ENCODE measurements at regions not wholly inside any gene's neighbourhood (a gene's known extent, or its start where the extent isn't known, plus 50 kb on each side); places are given as distances from the start of the nearest gene placed in this dataset.

DNA sequence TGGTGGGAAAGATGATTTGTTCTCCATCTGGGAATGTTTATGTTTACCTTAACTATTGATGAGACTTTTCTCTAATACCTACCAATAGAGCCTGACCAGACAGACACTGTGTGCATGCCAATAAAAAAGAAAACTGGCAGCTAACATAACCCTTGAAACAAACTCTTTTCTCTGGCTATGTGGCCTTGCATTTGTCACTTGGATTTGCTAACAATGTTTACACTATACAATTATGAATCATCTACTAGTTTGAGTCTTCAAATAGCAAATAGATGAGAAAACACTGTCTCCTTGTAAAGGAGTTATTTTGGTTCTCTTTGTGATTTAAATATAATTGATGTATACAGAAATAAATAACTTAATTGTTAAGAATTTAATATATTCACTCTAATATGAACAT is 273.1 kb downstream of the SEMA3D start:
- TF ChIP-seq, protein P1, sequence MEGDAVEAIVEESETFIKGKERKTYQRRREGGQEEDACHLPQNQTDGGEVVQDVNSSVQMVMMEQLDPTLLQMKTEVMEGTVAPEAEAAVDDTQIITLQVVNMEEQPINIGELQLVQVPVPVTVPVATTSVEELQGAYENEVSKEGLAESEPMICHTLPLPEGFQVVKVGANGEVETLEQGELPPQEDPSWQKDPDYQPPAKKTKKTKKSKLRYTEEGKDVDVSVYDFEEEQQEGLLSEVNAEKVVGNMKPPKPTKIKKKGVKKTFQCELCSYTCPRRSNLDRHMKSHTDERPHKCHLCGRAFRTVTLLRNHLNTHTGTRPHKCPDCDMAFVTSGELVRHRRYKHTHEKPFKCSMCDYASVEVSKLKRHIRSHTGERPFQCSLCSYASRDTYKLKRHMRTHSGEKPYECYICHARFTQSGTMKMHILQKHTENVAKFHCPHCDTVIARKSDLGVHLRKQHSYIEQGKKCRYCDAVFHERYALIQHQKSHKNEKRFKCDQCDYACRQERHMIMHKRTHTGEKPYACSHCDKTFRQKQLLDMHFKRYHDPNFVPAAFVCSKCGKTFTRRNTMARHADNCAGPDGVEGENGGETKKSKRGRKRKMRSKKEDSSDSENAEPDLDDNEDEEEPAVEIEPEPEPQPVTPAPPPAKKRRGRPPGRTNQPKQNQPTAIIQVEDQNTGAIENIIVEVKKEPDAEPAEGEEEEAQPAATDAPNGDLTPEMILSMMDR (IDR thresholded peaks at IDR 0.05) = no peak
- no peak for TF ChIP-seq POLR2AphosphoS5 (IDR thresholded peaks at IDR 0.05; ENCODE audit: low read depth, low read length)
- TF ChIP-seq, protein P2, sequence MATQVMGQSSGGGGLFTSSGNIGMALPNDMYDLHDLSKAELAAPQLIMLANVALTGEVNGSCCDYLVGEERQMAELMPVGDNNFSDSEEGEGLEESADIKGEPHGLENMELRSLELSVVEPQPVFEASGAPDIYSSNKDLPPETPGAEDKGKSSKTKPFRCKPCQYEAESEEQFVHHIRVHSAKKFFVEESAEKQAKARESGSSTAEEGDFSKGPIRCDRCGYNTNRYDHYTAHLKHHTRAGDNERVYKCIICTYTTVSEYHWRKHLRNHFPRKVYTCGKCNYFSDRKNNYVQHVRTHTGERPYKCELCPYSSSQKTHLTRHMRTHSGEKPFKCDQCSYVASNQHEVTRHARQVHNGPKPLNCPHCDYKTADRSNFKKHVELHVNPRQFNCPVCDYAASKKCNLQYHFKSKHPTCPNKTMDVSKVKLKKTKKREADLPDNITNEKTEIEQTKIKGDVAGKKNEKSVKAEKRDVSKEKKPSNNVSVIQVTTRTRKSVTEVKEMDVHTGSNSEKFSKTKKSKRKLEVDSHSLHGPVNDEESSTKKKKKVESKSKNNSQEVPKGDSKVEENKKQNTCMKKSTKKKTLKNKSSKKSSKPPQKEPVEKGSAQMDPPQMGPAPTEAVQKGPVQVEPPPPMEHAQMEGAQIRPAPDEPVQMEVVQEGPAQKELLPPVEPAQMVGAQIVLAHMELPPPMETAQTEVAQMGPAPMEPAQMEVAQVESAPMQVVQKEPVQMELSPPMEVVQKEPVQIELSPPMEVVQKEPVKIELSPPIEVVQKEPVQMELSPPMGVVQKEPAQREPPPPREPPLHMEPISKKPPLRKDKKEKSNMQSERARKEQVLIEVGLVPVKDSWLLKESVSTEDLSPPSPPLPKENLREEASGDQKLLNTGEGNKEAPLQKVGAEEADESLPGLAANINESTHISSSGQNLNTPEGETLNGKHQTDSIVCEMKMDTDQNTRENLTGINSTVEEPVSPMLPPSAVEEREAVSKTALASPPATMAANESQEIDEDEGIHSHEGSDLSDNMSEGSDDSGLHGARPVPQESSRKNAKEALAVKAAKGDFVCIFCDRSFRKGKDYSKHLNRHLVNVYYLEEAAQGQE (IDR thresholded peaks at IDR 0.05; ENCODE audit: insufficient read depth in 1 of 2, low read depth in 2 of 2, low read length in 1 of 2) = no peak
